AG09309 (cell line): ENCODE measurements at regions not wholly inside any gene's neighbourhood (a gene's known extent, or its start where the extent isn't known, plus 50 kb on each side); places are given as distances from the start of the nearest gene placed in this dataset.

Experiments
- DNase-seq: peaks from one replicate; pipeline ENCODE4 v3.0.0-alpha.2; 2010; ENCODE audit warnings: low read depth
- H3K4me3 ChIP-seq: 2 replicates; pipeline ENCODE4 v1.5.1; 2011; ENCODE audit warnings: mild to moderate bottlenecking, low read depth, low read length, moderate library complexity; ENCODE audit not compliant: control insufficient read depth
- TF ChIP-seq, protein P1 (sequence below): IDR thresholded peaks from 2 replicates; pipeline ENCODE4 v1.5.1; 2011; ENCODE audit warnings: mild to moderate bottlenecking, low read depth, low read length, inconsistent platforms; ENCODE audit not compliant: insufficient read depth, control insufficient read depth; ENCODE audit errors: missing control alignments

DNA sequence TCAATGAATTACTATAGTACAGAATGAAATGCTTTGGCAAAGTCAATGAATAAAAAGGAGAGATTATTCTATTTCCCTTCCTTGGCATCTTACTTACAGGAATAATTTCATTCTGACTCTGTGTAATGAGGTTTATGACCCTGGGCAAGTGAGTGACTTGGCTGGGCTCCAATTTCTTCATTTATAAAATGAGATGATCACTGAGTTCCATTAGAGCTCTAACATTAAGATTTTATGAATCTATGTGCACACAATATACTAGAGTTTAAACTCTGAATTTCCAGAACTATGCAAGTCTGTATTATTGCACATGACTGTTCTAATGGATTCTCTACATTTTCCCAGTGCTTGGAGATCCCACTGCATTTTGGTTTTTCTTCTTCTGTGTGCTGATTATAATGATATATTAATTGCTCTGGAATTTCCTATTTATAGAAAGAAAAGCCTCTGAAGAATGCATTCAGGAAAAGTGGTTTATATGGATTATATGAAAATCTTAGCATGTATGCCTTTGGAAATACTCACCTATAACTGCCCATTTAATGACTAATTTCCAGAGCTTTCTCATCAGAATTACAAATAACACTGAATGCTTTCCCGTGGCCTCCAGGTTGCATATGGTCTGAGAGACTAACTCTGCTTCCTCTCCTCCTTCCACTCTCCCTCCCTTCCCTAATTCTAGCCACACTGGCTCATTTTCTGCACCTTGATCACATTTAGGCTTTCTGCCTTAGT lies 97.4 kb upstream of the CHRM3 start:
- H3K4me3 ChIP-seq, result no peak overlapping the region
- TF ChIP-seq, protein P1, sequence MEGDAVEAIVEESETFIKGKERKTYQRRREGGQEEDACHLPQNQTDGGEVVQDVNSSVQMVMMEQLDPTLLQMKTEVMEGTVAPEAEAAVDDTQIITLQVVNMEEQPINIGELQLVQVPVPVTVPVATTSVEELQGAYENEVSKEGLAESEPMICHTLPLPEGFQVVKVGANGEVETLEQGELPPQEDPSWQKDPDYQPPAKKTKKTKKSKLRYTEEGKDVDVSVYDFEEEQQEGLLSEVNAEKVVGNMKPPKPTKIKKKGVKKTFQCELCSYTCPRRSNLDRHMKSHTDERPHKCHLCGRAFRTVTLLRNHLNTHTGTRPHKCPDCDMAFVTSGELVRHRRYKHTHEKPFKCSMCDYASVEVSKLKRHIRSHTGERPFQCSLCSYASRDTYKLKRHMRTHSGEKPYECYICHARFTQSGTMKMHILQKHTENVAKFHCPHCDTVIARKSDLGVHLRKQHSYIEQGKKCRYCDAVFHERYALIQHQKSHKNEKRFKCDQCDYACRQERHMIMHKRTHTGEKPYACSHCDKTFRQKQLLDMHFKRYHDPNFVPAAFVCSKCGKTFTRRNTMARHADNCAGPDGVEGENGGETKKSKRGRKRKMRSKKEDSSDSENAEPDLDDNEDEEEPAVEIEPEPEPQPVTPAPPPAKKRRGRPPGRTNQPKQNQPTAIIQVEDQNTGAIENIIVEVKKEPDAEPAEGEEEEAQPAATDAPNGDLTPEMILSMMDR, result no peak
- DNase-seq, result no peak

DNA sequence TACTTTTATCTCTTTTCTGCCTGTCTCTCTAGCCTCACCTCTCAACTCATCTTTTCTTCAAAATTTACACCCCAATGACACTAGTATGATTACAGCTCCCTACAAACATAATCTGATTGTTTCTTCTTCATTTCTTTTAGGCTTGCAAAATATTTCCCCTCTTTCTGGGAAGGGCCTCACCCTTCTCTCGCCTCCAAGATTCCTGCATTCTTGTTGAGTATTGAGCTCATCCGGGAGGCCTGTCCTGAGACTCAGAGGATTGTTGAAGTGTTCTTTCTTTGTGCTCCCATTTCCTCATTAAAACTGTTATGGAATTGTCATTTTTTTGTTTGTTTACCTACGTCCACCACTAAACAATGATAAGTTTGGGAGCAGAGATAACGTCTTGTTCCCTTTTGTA lies 99.1 kb upstream of the CHRM3 start:
- DNase-seq, result no peak
- H3K4me3 ChIP-seq, result no peak overlapping the region
- TF ChIP-seq, protein P1, result no peak

DNA sequence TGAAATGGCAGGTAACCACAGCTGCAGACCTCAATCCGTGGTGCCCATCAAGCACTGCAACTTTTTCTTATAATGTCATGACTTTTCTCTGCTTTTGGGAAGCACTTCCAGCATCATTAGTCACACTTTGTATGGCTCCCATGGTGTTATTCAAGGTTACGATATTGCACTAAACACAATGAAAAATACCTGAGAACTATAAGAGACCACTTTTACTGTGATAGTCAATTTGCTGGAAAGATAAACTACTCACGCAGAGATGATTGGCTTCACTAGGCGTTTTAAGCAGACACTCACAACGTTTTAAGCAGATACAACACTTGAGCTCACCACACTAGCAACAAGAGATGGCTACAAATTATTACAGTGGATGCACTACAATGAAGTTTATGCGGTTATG lies 103.2 kb upstream of the CHRM3 start:
- DNase-seq, result no peak
- TF ChIP-seq, protein P1, result no peak
- H3K4me3 ChIP-seq, result no peak overlapping the region

DNA sequence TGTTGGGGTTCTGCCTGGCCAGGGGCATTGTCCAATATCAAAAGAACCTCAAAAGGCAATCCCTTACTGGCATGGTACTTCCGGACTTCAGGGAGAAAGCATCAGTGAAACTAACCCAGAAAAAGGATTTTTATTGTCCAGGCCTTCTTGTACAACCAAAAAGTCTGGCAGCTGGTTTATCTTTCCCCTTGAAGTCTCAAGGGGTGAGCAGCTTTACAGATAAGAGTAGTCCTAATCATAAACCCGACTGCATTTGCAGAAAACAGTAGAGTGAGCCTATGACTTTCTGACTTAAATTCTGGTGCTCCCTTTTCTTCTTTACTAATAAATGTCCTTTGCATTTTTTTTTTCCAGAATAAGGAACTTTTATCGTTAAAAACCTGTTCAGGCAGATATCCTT lies 104.0 kb upstream of the CHRM3 start:
- DNase-seq, result no peak
- TF ChIP-seq, protein P1, result no peak
- H3K4me3 ChIP-seq, result no peak overlapping the region

DNA sequence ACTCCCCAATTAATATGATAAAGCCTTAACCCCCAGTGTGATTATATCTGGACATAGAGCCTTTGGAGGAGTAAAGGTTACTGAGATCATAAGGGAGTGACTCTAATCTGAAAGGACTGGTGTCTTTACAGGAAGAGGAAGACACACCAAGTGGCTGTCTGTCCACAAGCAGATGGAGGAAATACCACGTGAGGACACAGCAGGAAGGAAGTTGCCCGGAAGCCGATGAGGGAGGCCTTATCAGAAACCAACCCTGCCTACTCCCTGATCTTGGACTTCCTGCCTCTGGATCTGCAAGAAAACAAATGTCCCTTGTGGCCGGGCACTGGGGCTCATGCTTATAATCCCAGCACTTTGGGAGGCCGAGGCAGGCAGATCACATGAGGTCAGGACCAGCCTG lies 110.3 kb upstream of the CHRM3 start:
- DNase-seq, result no peak
- no peak overlapping the region for H3K4me3 ChIP-seq

DNA sequence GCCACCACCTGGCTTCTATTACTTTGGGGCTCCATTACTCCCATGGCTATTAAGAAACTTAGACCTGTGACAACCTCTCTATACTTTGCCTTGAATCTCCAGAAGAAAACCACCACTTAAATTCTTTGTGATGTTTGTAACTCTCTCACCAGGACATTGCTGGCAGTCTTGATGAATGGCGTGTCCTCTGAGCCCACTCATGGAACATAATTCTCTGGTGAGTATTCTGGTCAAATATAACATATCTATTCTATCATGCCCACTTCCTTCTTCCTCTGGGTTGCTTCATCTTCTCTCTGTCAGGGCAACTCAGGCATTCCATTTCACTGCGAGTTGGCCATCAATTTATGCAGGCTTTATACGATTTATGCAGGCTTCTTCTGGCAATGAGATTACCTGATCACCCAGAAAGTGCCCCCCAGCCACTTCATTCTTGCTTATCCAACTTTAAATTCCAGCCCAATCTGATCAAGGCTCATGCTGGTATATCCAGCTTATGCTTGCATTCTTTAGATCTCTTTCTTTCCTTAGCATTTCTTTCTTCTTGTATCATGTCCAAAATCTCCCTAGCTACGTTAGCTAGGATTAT lies 112.0 kb upstream of the CHRM3 start:
- no peak overlapping the region for H3K4me3 ChIP-seq
- DNase-seq, result peak; percentile 10
- TF ChIP-seq, protein P1, result no peak

More for the DNA sequence above, 110.3 kb upstream of the CHRM3 start:
- TF ChIP-seq, protein P1, result no peak
